OCI-LY7 (cell line): ENCODE measurements at regions not wholly inside any gene's neighbourhood (a gene's known extent, or its start where the extent isn't known, plus 50 kb on each side); places are given as distances from the start of the nearest gene placed in this dataset.
"Not testable (repeated sequence)": the region's sequence is repeated elsewhere in the genome, so short reads cannot be mapped to it uniquely, and the experiment has no call there.

Source experiments
- BruUV-seq: library from RNA; stranded (reverse); fragments of 400-500 nt; replicated peaks from 2 replicates; lab custom pipeline; 2021; lab: Mats Ljungman, UMichigan
- CTCF ChIA-PET: fragments of 300-600 bp; sonication (Branson Sonifier 250); formaldehyde crosslinking; loops from one replicate; lab custom pipeline; 2022; ENCODE audit warnings: antibody characterized with exemption; ENCODE audit not compliant: unreplicated experiment; lab: Charles Lee
- POLR2A ChIA-PET: fragments of 300-600 bp; sonication (Branson Sonifier 250); formaldehyde crosslinking; loops from one replicate; lab custom pipeline; 2022; ENCODE audit warnings: antibody characterized with exemption; lab: Charles Lee
- DNase-seq: peaks from one replicate; pipeline ENCODE4 v3.0.0-alpha.2; 2015; ENCODE audit warnings: low spot score
- H2AFZ ChIP-seq: fragments of 200-600 bp; sonication (generic), shearing (Covaris generic); 2 replicates; pipeline ENCODE4 v1.6.1; 2014; ENCODE audit warnings: mild to moderate bottlenecking, antibody characterized with exemption, low read length, moderate library complexity
- H3K27ac ChIP-seq: fragments of 200-600 bp; sonication (generic); 2 replicates; pipeline ENCODE4 v1.5.1; 2014; ENCODE audit warnings: mixed run types, low read depth, mild to moderate bottlenecking, moderate library complexity, low read length, inconsistent platforms; ENCODE audit not compliant: poor library complexity, severe bottlenecking
- H3K36me3 ChIP-seq: fragments of 200-600 bp; sonication (generic); 2 replicates; pipeline ENCODE4 v1.6.1; 2014; ENCODE audit warnings: mild to moderate bottlenecking, antibody characterized with exemption, low read length, moderate library complexity, mixed read lengths; ENCODE audit not compliant: insufficient read depth
- H3K4me1 ChIP-seq: fragments of 200-600 bp; sonication (generic); 2 replicates; pipeline ENCODE4 v1.5.1; 2014; ENCODE audit warnings: mild to moderate bottlenecking, low read length; ENCODE audit not compliant: insufficient read depth, poor library complexity, severe bottlenecking
- H3K4me2 ChIP-seq: fragments of 200-600 bp; sonication (generic); 2 replicates; pipeline ENCODE4 v1.6.1; 2014; ENCODE audit warnings: mild to moderate bottlenecking, low read length
- H3K4me3 ChIP-seq: fragments of 200-600 bp; sonication (generic); 2 replicates; pipeline ENCODE4 v1.5.1; 2014; ENCODE audit warnings: mild to moderate bottlenecking, low read depth, low read length; ENCODE audit not compliant: poor library complexity, severe bottlenecking
- H3K79me2 ChIP-seq: fragments of 200-600 bp; sonication (generic); 2 replicates; pipeline ENCODE4 v1.6.1; 2016; ENCODE audit warnings: low read depth, mild to moderate bottlenecking, low read length, moderate library complexity, mixed read lengths; ENCODE audit not compliant: insufficient read depth
- H3K9me2 ChIP-seq: fragments of 200-600 bp; sonication (generic); 2 replicates; pipeline ENCODE4 v1.6.1; 2016; ENCODE audit warnings: mild to moderate bottlenecking, low read length, mixed read lengths; ENCODE audit not compliant: insufficient read depth
- H3K9me3 ChIP-seq: fragments of 200-600 bp; sonication (generic); 2 replicates; pipeline ENCODE4 v1.6.1; 2014; ENCODE audit warnings: mild to moderate bottlenecking, mixed run types, low read length, mixed read lengths
- H4K20me1 ChIP-seq: fragments of 200-600 bp; sonication (generic); 2 replicates; pipeline ENCODE4 v1.6.1; 2014; ENCODE audit warnings: mild to moderate bottlenecking, antibody characterized with exemption, low read length, moderate library complexity, mixed read lengths; ENCODE audit not compliant: insufficient read depth
- CTCF ChIP-seq: fragments of 200-600 bp; sonication (generic); conservative IDR thresholded peaks from 2 replicates; pipeline ENCODE4 v1.5.1; 2014; ENCODE audit warnings: mild to moderate bottlenecking, antibody characterized with exemption, low read length, moderate library complexity, mixed read lengths
- EZH2phosphoT487 ChIP-seq: fragments of 200-600 bp; sonication (generic); IDR thresholded peaks from 2 replicates; pipeline ENCODE4 v1.6.1; 2018; ENCODE audit warnings: low read depth, borderline replicate concordance, mild to moderate bottlenecking, mixed run types, antibody characterized with exemption, low read length, moderate library complexity, mixed read lengths
- intact Hi-C: fragments of 100-400 bp; cut with micrococcal nuclease; formaldehyde crosslinking; loops from one replicate; pipeline ENCODE4 v1.10.0; 2022; ENCODE audit not compliant: unreplicated experiment

- no peak for DNase-seq
- H3K4me3 ChIP-seq = no peak overlapping the region
- H4K20me1 ChIP-seq = no peaks in the 10 kb centered on the region
- ChIA-PET CTCF (no interaction called here), POLR2A (no interaction called here)
- no peak for TF ChIP-seq CTCF
- TF ChIP-seq EZH2phosphoT487 = no peak
- intact Hi-C loops = no loop called here
- H3K27ac ChIP-seq = no peak overlapping the region
- no peaks in the 10 kb centered on the region for H3K9me2 ChIP-seq
- no peaks in the 10 kb centered on the region for H3K4me1 ChIP-seq
- no peaks in the 10 kb centered on the region for H3K9me3 ChIP-seq
- H3K4me2 ChIP-seq = no peak overlapping the region
- no peaks in the 10 kb centered on the region for H3K79me2 ChIP-seq
- no TSS peak for BruUV-seq
- no peaks in the 10 kb centered on the region for H3K36me3 ChIP-seq
- H2AFZ ChIP-seq = no peak overlapping the region
Observed at GRCh38 chr6:60991427-60992028, 1294.5 kb downstream of the KHDRBS2 start.

- no peak overlapping the region for H2AFZ ChIP-seq
- H3K4me3 ChIP-seq = no peak overlapping the region
- no peaks in the 10 kb centered on the region for H4K20me1 ChIP-seq
- no peaks in the 10 kb centered on the region for H3K9me3 ChIP-seq
- DNase-seq = no peak
- H3K4me2 ChIP-seq = no peak overlapping the region
- H3K27ac ChIP-seq = no peak overlapping the region
- ChIA-PET POLR2A (no interaction called here), CTCF (no interaction called here)
- TF ChIP-seq EZH2phosphoT487 (no peak), CTCF (no peak)
- H3K79me2 ChIP-seq = no peaks in the 10 kb centered on the region
- intact Hi-C loops = no loop called here
- no peaks in the 10 kb centered on the region for H3K4me1 ChIP-seq
- H3K9me2 ChIP-seq = no peaks in the 10 kb centered on the region
- BruUV-seq = no TSS peak
- no peaks in the 10 kb centered on the region for H3K36me3 ChIP-seq
Observed at GRCh38 chr6:60952500-60952899, 1333.5 kb downstream of the KHDRBS2 start.

GRCh38 chr6:60950221-60950923 lies 1335.7 kb downstream of the KHDRBS2 start:
- H3K9me2 ChIP-seq, H3K9me3 ChIP-seq, H3K4me3 ChIP-seq, DNase-seq, intact Hi-C loops, POLR2A ChIA-PET, CTCF ChIA-PET, H2AFZ ChIP-seq, H3K4me2 ChIP-seq, H3K36me3 ChIP-seq, H4K20me1 ChIP-seq, BruUV-seq, H3K79me2 ChIP-seq, H3K27ac ChIP-seq, H3K4me1 ChIP-seq: not testable (repeated sequence)

GRCh38 chr6:60947416-60947815 lies 1338.6 kb downstream of the KHDRBS2 start:
- POLR2A ChIA-PET = not testable (repeated sequence)

GRCh38 chr6:60944803-60945202 lies 1341.2 kb downstream of the KHDRBS2 start:
- H4K20me1 ChIP-seq, H3K9me3 ChIP-seq, H3K4me2 ChIP-seq, H3K4me1 ChIP-seq, H3K36me3 ChIP-seq, H3K9me2 ChIP-seq, DNase-seq, H3K4me3 ChIP-seq, H3K79me2 ChIP-seq, CTCF ChIA-PET, H2AFZ ChIP-seq, BruUV-seq, intact Hi-C loops, POLR2A ChIA-PET, H3K27ac ChIP-seq: not testable (repeated sequence)

More at GRCh38 chr6:60947416-60947815, 1338.6 kb downstream of the KHDRBS2 start:
- H3K4me2 ChIP-seq, H3K9me2 ChIP-seq, H3K27ac ChIP-seq, H3K4me3 ChIP-seq, intact Hi-C loops, BruUV-seq, H3K36me3 ChIP-seq, H2AFZ ChIP-seq, H4K20me1 ChIP-seq, H3K9me3 ChIP-seq, DNase-seq, CTCF ChIA-PET, H3K79me2 ChIP-seq, H3K4me1 ChIP-seq: not testable (repeated sequence)
